HG03064 (cell line): ENCODE measurements at regions not wholly inside any gene's neighbourhood (a gene's known extent, or its start where the extent isn't known, plus 50 kb on each side); places are given as distances from the start of the nearest gene placed in this dataset.
"Not testable (repeated sequence)": the region's sequence is repeated elsewhere in the genome, so short reads cannot be mapped to it uniquely, and the experiment has no call there.

Experiments used
- ATAC-seq: cut with Tn5 transposase; IDR thresholded peaks from one replicate; pipeline ENCODE4 v1.9.1; 2021; ENCODE audit warnings: low read depth; ENCODE audit not compliant: unreplicated experiment

DNA sequence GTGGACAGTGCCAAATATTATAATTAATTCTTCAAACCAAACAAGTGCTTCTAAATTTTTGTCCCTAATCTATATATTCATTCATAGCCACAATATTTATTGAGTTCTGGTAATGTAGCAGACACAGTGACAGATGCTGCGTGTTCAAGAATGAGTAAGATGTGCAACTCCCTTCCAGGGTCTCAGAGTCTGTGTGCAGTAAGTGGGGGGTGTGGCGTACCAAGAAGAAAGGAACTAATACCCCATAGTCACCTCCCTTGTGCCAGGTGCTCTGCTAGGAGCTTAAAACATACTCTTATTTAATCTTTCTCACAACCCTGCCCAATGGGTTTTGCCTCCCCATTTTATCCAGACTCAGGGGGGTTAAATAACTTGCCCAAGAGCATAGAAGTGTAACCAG, 358.7 kb downstream of the BARHL2 start:
- no peak for ATAC-seq

DNA sequence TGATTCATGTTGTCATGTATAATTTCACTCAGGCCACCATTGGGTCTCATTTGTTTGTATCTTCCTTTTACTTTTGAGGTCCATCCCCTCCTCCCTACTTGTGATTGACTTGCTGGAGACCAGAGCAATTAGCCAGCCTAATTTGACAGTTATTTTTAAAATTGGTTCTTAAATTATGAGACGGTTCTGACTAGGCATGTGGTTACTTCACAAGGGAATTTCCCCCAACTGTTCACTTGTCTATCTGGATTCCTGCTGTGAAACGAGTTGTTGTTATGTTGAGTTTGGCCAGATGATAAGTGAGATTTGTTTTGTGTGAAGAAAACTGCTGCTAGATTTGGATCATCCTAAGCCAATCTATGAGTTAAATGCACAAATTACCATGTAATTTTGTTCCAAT, 359.1 kb downstream of the BARHL2 start:
- ATAC-seq: no peak

DNA sequence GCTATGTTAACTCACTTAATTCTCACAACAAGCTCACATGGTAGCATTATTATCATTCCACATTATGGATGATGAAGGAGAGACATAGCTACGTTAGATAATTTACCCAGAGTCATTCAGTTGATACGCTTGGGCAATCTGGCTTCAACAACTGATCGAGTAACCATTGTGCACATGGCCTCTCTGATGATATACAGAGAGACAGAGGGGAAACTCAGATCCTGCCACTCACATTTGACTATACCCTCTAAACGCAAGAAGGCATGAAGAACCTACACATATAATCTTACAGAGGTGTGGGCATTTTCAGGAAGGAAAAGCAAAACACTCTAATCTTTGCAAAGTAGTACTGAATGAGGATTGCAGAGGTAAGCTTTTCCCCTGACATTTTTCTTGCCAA, 360.1 kb downstream of the BARHL2 start:
- no peak for ATAC-seq

DNA sequence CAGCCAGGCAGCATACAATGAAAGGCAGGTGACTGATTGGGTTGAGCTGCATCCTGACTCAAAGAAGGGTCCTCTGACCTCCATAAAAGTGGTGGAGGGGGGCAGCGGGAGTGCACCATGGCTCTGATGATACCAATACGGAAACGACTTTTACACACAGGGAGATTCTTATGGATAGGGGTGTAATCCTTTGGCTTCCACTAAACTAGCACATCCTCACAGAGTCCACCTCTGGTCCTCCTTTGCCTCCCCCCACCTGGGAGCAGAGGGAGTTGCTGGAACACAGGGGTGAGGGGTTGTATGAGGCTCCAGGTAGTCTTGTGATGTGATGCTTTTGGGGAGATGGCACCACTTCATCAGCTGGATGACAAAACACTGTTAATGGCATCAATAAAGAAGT, 361.0 kb downstream of the BARHL2 start:
- no peak for ATAC-seq

DNA sequence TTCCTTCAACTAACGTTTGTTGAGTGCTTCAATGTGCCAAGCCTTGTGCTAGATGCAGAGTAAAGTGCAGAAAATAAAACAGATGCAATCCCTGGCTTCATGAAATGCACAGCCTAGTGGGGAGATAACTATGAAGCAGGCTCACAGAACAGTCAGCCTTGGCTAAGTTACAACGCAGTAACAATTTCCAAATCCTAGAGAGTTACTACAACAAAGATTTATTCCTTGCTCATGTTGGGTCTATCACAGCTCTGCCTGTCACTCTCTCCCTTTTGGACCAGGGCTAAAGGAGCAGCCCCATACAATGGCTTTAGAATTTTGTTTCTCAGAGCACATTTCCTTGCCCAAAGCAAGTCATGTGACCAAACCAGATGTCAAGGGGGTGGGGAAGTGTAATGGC, 359.8 kb downstream of the ZNF326 start:
- ATAC-seq: no peak

DNA sequence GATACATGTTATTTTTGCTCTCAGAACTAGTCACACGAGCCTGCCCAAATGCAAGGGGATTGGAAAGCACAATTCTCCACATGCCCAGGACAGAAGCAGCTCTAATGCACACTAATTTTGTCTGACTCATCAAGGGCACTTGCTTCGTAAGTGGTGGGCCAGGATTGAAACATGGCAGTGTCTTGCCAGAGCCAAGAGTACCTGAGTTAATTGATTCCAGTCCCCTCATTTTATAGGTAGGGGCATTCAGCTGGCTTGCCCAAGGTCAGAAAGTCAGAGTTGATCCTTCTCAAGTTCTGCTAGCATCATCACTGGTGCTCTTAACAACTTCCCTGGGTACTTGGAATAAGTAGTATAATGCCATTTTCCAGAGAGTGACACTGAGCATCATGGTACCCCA, 356.1 kb downstream of the ZNF326 start:
- ATAC-seq: no peak

DNA sequence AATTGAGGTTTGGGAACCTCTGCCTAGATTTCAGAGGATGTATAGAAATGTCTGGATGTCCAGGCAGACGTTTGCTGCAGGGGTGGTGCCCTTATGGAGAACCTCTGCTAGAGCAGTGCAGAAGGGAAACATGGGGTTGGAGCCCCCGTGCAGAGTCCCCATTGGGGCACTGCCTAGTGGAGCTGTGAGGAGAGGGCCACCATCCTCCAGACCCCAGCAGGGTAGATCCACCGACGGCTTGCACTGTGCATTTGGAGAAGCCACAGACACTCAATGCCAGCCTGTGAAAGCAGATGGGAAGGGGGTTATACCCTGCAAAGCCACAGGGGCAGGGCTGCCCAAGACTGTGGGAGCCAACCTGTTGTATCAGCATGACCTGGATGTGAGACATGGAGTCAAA, 354.6 kb downstream of the ZNF326 start:
- ATAC-seq: no peak

DNA sequence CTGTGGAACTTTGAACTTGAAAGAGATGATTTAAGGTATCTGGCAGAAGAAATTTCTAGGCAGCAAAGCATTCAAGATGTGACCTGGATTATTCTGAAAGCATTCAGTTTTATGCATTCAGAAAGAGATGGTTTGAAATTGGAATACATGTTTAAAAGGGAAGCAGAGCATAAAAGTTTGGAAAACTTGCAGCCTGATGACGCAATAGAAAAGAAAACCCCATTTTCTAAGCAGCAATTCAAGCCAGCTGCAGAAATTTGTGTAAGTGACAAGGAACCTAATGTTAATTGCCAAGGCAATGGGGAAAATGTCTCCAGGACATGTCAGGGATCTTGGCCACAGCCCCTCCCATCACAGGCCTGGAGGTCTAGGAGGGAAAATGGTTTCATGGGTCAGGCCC, 354.0 kb downstream of the ZNF326 start:
- ATAC-seq: no peak

DNA sequence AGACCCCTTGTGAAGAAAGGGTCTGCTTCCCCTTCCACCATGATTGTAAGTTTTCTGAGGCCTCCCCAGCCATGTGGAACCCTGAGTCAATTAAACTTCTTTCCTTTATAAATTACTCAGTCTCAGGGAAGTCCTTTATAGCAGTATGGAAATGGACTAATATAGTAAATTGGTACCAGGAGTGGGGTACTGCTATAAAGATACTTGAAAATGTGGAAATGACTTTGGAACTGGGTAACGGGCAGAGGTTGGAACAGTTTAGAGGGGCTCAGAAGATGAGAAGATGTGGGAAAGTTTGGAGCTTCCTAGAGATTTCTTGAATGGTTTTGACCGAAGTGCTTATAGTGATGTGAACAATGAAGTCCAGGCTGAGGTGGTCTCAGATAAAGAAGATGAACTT, 353.5 kb downstream of the ZNF326 start:
- ATAC-seq: not testable (repeated sequence)

DNA sequence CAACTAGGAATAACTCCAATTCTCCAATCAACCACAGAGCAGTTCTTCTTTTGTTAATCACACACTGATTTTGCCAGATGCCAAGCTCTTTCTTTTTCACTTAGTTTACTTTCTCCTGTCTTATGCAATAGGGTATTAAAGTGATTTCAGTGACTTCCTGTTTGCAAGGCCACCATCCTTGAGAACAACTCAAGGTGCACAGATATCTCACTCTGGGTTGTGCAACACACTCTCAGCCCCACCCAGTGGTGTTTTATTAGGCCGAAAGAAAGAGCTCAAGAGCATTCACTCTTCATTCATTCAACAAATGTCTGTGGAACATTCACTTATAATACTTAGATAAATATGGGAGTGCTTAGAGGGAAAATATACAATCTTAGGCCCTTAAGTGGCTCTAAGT, 352.5 kb downstream of the ZNF326 start:
- ATAC-seq: no peak

DNA sequence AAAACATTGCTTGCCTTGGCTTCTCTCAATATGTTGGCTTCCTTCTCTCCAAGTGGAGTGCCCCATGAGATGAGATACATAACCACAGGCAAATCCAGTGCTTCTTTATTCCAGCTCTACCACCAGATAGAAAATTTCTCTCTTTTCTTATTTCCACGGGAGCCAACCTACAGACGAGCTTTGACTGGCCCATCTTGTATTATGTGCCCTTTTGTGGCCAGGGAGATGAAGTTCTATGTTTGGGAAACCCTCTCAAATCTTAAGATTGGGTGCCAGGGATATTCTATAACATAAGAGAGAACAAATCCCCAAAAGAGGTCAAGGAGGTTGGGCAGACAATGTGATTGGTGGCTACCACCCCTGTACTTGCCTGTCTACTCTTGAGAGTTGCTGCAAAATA, 351.8 kb downstream of the ZNF326 start:
- no peak for ATAC-seq

DNA sequence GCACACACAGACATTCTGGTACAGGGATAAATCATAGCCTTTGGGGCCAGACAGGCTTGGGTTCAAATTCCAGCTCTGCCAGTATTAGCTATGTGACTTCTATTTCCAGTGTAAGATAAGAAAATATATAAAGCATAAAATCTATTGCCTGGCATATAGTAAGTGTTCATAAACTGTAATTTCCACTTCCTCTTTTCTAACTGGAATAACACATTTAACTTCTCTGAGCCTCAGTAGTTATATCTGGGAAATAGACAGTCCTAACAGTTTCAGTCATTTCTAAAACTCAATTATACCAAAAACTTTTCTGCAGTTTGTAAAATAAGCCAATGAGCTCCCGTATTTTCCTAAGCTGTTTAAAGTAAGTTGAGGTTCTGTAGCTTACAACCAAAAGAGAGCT, 351.4 kb downstream of the ZNF326 start:
- ATAC-seq: no peak

DNA sequence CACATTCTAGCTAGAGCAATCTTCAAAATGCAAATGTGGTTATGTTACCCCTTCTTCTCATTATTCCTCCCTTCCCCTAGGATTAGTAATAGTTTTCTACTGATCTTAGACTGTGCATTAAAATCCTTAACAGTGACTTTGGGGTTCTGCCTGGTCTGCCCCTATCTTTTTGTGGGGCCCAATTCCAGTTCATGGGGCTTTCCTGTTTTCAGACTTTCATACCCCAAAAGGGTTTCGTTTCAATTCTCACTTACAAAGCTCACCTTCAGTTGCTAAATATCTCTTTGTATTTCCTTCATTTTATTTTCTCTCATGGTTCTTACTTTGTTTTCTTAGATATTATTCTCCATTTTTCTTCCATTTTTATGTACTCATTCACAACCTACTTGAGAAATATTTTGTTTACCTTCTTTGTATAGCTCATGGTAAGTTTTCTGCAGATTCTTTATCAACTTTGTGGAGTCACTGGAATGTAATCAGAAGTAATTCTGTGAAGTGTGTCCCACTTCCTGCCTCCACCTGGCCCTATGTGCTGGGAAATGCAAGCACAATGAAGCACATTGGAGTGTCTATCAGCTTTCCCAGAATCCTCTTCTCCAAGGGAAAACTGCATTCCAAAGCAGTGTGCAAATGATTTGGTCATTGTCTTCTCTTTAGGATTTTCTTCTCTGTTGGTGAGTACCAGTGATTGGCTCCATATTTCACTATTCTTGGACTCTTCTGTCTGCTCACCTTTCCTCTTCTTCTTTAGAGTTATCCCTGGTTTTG, 350.2 kb downstream of the ZNF326 start:
- ATAC-seq: no peak

DNA sequence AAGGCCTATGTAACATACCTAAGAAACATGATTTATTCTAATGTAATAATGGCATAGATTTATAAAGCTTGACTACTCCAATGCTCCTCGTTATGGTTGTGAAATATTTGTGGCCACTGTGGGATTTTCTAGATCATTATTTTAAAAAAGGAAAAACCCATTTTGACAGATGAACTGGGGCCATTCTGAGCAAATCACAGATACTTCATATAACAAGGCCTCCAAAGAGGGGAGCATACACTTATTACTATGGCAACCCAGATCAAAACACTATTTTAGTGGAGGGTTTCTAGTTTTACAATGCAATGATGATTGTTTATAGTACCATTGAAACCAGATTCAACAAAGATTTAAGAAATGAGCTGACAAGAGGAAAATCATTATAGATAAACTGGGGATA, 346.6 kb downstream of the ZNF326 start:
- no peak for ATAC-seq

DNA sequence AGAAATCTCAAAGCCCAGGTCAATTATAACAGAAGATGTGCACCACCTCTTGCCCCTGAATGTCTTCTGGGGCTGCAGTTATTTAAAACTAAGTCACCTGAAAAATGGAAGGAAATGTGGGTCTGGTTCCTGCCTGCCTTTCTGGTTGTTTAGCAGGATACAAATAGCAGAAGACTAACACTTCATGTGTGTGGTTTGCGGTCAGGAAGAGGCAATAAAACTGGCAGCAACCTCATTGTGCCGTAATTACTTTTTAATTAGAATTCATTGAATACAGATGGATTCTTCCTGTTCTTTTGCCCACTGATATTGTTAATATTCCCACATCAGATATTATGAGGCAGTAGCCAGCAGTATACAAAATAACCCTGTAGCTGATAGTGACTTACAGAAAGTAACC, 345.7 kb downstream of the ZNF326 start:
- no peak for ATAC-seq

DNA sequence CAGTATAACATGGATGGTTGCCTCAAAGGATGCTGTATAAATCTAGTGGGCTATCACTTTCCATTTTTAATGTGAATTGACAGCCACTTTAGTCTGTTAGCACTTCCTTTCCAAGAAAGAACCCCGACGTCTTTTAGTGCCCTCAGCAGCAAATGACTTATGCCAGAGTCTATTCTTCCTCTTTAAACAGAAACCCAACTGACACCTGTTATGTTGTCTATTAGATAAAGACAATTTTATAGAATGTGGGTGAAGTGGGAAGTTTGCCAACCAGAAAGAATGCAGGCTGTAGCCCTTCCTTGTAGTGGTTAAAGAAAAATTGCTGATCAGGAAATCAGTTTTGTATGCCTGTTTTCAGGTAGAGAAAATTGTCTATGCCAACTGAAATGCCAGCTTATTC, 344.9 kb downstream of the ZNF326 start:
- ATAC-seq: no peak

DNA sequence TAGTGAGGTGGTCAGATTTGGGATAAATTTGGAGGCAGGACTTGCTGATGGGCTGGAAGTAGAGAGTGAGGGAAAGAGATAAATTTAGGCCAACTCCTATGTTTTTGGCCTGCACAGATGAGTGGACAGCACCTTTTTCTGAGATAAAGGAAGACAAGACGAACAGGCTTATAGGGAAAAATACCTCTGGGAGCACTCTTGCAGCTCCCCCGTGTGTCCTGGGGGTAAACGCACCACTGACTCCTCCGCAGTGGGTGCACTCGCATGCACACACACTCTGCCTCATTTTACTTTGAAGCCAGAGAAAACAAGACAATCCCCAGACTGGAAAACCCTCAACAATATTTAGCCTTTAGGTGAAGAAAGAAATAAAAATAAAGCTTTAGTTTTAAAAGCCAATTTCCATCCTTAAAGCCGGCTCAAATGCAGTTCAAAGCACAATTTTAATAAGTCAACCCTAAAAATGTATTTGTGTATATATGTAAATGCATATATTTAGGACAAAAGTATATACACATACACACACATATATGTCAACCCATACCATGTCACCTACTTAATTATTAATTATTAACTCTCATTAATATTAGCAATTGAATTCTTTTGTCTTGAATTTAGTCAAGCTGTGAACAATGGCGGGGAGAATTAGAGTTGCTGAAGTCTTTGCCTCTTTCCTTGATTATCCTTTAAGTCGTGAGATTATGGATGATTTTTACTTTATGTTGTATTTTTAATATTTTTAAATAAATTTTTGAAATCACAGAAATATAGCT, 341.8 kb downstream of the ZNF326 start:
- no peak for ATAC-seq

DNA sequence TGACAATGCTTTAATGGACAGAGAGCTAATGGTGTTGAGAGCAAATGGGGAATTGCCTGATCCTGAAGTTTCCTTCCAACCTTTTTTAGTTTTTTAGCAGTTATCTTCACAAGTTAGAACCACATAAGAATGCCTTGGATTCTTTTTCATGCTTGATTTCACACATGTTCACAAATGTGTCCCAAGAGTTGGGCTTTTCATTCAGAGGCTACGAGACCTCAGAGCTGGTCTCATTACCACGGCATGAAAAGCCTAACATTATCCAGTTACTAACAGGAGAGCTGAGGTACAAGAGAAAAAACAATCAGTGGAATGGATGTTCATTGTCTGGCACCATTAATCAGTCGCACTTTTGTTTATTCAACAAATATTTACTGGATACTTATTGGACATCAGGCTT, 340.6 kb downstream of the ZNF326 start:
- no peak for ATAC-seq

DNA sequence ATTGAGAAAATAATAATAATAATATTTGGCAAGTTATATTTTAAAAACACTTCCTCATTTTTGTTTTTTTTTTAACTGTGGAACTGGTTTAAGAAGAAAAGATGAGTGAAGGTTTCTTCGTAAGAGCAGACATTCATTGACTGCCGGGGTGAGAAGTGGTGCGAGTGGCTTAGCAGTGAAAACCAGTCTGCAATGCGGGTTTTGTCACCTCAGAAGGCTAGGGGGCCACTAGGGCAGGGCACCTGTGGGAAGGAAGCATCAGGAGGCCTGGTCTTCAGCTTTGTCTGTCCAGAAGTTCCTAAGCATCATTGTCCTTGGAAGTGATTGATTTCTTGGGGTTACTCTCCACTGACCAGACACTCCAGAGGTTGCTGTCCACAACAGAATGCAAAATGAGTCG, 339.2 kb downstream of the ZNF326 start:
- ATAC-seq: no peak

DNA sequence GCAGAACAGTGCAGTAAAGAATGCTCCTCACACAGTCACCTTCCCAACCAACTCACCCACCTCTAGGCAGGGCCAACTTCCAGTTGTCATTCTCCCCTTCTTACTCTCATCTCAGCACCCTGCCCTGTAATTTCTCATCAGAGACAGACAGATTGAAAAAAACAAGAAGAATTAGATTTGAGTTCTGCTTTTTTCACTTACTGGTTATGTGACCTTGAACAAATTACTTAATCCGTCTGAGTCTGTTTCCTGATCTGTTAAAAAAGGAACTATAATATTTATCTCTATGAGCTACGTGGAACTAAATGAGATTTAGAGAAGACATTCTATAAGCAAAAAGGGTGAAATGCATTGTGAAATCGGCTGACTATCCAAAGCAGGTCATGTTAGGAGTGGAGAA, 330.3 kb downstream of the ZNF326 start:
- no peak for ATAC-seq

DNA sequence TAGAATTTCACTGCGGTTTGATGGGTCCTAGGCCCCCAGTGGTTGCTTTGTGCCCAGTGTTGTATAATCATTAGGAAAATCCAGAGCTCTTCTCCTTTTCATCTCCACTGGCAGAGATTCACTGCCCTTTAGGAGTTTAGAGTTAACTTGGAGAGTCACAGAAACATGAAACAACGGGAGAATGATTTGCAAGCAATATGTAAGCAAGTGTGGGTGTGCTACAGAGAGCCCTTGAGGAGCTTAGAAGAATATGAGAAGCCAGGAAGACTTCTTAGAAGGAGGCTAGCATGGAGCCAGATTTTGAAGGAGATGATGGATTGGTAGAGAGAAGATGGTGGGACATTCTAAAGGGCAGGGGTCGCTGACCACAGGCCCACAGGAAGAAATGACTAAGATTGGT, 327.3 kb downstream of the ZNF326 start:
- ATAC-seq: no peak

DNA sequence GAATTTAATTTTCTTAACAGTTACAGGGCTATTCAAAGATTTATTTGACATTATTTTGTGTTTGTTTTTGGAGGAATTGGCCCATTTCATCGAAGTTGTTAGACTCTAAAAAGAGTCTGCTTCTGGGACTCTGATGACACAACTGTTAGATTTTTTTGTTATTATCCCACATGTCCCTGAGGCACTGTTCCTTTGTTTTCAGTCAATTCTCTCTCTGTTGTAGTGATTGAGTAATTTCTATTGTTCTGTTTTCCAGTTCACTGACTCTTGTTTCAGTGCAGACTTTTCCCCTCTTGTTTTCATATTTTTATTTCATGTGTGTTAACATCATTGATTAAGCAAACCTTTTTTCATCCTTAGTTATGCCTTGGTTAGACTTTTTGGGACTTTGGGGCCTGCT, 325.0 kb downstream of the ZNF326 start:
- no peak for ATAC-seq
